ENCODE measurements at regions not wholly inside any gene's neighbourhood (a gene's known extent, or its start where the extent isn't known, plus 50 kb on each side); places are given as distances from the start of the nearest gene placed in this dataset.

DNA sequence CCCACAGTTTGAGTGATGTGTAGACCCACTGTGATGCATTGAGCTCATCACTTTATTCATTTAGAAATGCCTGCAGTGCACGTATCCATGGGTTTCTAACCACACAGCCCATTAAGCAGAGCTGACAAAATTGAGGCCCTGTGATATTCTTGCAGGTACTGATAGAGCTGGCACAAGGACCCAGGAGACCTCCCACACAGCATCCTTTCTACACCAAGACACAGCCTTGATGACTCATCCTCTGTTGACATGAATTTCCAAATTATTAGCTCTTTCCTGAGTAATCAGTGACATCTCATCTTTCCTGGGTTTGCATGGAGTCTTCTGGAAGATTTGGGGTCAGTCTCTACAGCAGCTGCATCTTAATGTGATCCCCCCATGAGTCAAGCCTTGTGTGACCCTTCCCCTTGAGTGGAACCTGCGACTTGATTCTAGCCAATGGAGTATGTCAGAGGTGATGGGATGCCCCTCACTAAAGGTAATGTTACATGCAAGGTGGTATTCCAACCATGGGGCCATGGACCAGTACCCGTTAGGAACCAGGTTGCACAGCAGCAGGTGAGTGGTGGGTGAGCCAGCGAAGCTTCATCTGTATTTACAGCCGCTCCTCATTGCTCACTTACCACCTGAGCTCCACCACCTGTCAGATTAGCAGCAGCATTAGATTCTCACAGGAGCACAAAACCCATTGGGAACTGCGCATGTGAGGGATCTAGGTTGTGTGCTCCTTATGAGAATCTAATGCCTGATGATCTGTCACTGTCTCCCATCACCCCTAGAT is 181.1 kb upstream of the ARL4C start:
- no peak for DNase-seq (ENCODE audit: low read depth, low spot score)

DNA sequence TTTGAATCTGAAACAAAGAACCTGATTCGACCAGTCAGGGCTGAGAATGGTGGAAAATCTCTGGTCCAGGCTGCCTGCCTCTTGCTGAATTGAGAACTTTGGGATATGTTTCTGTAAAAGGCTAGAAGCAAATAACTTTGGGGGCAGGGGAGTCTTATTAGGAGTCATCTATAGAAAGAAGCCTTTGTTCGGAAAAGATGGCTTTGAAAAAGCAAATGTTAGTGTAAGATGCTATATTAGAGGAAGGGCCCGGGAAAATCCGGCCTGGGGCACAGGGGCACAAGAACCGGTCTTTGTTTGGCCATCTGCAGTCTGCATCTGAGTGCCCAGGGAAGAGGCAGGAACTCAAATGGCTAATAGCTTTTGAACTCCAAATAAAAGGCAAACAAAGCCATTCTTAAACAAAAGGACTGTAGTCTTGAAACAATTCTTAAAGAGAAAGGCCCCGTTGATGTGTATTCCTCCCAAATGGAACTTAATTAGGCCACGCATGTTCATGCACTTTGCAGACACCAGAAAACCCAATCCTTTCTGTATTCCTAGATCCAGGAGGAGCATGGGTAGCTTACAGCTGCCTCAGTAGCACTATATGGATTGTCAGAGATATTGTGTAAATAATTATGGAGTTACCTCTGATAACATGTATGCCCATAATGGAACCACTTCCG is 180.0 kb upstream of the ARL4C start:
- DNase-seq (ENCODE audit: low read depth, low spot score): peak; percentile 17

DNA sequence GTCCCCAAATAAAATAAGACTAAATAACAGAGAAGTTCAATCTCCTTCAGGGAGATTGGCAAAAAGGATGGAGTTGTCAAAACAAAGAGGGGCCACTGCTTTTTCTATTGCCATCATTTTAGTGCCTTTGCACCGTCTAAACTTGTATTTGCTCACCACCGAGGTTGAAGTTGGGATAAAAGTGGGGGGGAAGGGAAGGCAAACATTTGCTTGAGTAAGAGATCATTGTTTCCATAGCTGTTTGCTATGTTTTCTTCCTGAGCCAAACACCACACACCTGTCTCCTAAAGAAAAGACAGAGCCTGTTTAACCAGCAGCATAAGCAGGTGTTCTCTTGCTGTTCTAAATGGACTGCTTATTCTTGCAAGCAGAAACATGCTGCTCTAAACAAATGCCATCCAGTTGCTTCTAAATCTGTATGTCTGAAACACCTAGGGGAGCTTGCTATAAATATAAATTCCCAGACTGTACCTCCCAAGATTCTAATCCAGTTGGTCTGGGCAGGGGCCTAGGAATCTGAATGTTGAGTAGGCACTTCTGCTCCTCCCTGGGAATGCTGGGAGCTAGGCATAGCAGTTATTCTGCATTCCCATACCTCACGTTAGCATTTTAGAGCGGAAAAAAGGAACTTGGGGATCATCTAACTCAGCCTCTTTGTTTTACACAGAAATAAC is 179.4 kb upstream of the ARL4C start:
- no peak for DNase-seq (ENCODE audit: low read depth, low spot score)

DNA sequence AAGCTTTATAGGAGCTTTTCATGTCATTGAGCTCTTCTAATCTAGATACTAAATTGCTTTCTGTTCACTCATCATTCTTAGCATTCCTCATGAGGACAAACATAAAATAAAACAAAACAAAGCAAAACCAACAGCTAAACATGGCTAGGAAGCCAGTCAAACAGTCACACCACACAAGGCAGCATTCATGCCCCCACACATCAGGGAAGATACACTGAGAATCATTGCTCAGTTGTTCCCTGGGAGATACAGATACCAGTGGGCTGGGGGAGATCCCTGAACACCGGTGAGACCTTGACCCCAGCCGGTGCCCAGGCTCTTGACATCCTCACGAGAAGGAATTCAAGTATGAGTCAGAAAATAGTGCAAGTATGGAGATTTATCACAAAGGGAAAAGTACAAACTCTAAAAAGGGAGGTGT is 177.9 kb upstream of the ARL4C start:
- DNase-seq (ENCODE audit: low read depth, low spot score): no peak

DNA sequence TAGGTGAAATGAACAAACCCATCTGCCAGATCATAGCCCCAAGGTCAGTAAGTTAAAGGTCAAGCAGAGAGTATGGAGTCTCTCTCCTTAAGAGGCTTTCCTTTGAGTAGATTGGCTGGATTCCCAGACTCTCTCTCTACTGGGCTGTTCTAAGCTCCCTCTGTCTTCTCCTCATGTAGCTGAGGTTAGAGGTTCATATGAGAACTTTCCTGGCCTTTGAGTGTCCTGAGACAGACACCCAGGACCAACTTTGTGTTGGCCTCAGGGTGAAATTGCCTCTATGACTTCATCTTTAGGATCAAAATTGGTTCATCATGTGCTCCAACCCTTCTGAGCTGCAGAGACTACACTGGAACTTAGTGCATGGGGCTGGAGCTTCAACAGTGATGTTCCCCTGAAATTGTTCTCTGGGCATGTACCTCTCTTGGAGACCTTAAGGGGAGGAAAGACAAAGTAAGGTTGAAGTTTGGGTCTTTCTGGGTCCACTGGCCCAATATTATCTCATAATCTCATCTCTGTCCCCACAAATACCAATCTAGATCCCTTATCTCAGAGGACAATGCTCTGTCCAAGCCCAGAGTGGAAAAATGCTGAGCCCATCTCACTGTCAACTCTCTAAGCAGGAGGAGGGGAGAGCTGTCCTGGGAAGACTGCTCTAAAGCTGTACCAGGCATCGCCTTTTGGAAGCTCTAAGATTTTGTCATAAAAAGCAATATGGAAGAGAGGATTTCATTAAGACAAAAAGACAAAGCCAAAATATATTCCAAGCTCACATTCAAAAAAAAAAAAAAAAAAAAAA is 177.3 kb upstream of the ARL4C start:
- DNase-seq (ENCODE audit: low read depth, low spot score): no peak

DNA sequence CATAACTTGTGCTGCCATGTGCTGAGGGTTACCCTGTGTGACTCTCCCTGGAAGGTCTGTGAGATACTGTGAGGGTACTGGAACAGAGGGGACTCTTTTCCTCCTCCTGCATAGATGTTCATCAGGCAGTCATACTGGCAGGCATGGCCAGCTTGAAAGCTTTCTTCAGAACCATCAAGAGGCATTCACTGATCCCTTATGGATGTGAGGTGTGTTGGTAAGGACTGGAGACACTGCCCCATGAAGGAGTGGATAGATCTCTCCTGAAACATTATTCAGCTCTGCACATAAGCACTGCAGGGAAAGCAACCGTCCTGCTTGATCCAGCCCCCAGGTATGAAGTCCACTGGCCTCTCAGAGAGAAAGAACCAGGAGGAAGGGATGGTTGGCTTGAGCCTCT is 176.6 kb upstream of the ARL4C start:
- DNase-seq (ENCODE audit: low read depth, low spot score): no peak

DNA sequence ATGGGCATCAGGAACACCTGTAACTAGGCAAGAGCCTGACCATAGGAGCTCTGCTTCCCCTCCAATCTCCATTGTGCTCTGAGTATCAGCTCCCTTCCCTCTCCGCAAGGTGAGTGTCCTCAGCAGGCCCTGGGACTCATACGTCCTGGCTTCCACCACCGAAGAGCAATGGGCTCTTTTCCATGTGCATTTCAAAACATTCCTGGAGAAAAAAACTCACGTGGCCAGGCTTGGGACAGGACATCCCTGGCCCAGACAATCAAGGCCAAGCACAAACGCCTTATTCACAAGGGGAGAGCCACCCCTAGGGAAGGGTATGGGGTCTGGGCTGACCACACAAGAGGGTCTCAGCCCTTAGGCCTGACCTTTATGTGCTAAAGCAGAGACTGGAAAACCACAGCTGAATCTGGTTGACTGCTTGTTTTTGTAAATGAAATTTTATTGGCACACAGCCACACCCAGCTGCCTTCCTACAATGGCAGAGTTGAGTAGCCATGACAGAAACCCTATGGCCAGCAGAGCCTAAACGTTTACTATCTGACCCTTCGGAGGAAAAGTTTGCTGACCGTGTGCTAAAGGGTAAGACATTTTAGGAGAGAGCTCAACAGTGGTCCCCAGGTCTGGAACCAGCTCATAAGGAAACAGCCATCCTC is 175.7 kb upstream of the ARL4C start:
- no peak for DNase-seq (ENCODE audit: low read depth, low spot score)

DNA sequence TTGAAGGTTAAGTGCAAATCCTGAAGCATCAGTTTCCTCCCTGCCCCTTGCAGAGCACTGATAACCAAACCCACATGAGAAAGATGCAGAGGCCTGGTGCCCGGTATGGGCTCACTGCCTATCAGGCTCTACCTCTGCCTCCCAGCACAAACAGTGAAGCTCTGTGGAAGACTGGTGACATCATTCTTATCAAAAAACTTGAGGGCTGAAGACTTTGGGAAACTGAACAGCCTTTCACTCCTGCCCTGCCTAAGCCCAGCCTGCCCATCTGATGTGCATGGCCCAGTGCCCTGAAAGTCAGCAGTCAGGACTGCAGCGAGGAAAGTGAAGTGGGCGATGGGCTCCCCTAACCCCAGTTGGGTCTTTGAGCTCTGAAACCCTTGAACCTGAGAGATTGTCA is 174.8 kb upstream of the ARL4C start:
- no peak for DNase-seq (ENCODE audit: low read depth, low spot score)

DNA sequence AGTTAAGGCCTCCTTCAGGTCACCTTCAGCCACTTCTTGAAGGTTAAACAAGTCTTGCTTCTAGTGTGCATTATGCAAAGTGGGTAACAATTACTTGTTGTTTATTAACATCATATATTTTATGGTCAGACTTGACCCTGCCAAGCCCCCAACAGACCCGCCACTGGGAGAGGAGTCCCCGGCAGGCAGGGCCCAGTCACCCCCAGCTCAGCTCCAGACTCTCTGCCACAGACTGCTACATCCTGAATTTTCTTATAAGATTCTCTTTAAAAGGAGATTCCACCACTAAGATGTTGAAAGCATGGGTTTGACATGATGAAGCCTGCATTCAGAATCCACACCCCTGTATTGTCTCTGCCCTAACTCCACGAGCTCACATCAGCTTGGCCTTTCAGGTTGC is 174.3 kb upstream of the ARL4C start:
- DNase-seq (ENCODE audit: low read depth, low spot score): no peak

DNA sequence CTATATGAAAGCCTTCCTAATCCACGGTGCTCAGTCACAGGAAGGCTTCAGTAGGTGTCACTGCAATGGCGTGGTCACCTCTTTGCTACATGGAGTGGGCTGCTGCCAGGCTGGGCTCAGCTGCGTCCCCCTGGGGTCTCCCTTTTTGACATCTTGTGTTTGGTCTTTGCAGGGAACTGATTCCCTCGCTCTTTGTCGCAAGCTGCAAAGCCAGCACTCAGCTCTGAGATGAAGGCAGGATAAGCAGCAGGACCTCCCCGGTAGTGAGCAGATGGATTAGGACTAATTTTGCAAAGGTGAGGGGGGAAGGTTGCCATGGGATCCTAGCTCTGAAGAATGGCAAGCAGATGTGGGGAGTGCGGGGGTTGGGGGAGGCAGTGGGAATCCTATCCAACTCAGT is 173.9 kb upstream of the ARL4C start:
- DNase-seq (ENCODE audit: low read depth, low spot score): no peak

DNA sequence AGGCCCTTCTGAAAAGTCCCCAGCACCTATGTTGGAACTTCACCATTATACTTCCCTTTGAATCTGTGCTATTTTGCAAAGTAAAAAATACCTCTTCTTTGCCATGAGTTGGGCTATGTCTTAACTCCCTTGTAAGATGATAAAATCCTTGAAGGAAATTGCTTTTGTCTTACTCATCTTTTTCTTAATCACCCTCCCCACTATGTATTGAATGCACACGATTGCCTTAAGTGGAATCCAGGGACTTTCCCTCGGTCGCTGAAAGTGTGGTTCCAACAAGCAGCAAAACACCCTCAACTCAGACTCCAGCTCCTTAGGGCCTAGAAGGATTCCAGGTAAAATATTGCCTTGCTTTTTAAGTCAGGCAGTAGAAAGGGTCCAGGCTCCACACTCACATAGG is 173.2 kb upstream of the ARL4C start:
- DNase-seq (ENCODE audit: low read depth, low spot score): no peak

DNA sequence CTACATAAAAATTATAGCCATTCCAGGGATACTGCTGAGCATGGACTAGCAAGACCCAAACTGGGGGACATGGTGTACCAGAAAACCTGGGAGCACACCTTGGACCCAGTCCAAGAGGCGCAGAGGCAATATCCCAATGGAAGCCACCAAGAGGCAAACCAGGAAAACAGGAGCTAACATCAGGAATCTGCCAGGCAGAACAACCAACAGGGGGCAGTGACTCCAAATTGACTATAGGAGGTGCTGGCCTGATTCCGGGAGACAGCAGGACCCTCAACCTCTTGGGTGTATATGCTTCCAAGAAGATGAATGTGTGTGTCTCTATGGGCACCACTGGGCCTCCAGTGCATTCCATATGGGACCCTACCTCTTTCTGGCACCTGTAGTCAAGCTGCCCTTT is 172.7 kb upstream of the ARL4C start:
- peak; percentile 36 for DNase-seq (ENCODE audit: low read depth, low spot score)

DNA sequence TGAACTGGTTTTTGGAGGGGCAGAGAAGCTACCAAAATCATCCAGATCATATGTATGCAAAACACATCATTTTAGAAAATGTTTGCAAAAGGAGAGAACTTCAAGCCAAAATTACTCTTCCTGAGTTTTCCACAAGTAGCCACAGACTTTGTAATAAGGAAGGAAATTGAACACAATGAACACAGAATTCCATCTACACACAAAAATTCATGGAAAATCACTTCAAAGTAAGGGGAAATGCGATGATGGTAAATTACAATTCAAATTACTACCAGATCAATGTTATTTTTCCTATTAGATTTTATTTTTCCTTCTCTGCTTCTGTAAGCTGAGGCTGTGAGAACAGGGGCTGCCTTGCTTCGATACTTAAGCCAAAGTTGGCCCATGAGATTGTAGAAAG is 172.1 kb upstream of the ARL4C start:
- no peak for DNase-seq (ENCODE audit: low read depth, low spot score)

DNA sequence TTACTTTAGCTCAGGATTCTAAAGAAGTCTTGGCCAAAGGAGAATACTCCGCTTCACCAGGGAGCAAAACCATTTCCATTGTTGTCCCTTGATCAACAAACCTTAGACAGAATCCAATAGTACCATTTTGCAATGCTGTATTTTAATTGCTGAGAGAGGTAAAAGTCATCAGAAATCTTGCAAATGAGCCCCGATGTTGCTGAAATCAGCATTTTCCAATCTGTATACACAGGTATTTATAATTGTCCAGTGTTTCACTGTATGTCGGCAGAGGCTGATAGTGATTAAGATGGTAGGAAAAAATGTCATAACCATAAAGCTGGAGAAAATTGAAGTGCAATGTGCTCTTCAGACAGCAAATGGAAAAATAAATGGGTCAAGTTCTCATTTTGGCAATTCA is 170.0 kb upstream of the ARL4C start:
- DNase-seq (ENCODE audit: low read depth, low spot score): no peak

DNA sequence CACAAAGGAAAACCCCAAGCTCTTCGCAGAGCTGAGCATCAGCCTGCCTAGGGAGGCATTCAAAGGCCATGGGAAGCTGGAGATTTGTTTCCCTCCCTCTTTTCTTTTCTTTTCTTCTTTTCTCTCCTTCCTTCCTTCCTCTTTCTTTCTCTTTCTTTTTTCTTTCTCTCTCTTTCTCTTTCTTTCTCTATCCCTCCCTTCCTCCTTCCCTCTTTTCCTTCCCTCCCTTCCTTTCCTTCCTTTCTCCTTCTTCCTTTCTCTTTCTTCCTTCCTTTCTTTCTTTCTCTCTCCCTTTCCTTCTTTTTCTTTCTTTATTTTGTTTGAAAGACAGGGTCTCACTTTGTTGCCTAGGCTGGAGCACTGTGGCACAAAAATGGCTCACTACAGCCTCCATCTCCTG is 168.4 kb upstream of the ARL4C start:
- no peak for DNase-seq (ENCODE audit: low read depth, low spot score)

DNA sequence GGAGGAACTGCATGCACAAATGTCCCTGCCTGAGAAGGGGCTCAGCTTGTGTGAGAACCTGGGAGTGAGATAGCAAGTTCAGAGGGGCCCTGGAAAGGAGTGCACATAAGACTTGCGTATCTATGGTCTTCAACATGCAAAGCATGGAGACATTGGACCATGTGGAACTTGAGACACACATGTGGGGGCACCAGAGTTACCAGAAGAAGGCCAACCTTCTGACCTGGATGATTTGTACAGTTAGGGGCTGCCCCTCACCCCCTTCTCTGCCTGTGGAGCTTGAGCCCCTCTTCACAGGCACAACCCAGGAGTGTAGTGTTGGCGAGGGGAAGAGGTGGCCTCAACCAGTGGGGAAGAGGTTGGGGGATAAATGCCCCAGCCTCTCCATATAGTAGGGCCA is 165.0 kb upstream of the ARL4C start:
- no peak for DNase-seq (ENCODE audit: low read depth, low spot score)

DNA sequence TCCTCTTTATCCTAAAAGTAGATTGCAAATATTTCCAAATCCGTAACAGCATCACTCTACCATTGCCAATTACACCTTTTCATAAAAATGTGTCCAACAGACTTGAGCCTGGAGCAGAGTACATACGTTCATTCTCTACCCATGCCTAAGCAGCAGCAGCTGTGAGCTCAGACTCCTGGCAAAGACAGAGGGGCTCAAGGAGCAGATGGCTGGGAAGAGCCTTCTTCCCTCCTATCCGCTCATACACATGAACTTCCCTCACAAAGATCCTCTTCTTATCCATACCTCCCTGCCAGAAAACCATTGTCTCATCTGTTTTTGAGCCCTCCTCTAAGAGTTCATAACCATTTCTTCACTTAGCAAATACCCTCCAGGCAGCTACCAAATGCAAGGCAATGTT is 164.3 kb upstream of the ARL4C start:
- no peak for DNase-seq (ENCODE audit: low read depth, low spot score)

DNA sequence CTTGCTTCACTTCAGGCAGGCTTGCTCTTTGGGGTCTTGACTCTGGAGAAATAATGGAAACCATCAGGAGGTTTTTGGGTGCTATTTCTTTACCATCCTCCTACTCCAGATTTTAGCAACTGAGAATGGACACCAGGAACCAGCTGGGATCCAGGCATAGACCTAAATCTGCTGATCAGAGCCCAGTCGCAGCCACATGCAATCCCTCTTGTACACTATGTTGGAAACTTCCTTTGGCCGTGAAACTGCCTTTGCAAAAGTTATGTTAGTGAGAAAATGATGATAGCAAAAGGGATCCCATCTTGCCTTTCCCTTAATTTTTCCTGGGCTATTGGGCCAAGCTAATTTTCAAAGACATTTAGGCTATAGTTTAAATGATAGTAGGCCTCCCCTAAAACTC is 158.8 kb upstream of the ARL4C start:
- DNase-seq (ENCODE audit: low read depth, low spot score): no peak

DNA sequence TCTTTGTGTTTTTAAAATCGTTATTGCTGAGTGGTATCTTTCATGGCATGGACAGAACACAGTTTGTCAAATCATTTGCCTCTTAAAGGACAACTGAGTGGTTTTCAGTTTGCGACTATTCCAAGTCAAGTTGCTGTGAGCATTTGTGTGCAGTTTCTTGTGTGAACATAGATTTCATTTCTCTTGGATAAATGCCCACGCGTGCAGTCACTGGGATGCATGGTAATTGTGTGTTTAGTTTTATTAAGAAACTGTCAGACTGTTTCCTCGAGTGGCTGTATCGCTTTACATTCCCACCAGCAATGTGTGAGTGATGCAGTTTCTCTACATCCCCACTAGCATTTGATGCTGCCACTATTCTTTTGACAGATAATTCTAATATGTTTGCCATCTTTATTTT is 154.0 kb upstream of the ARL4C start:
- no peak for DNase-seq (ENCODE audit: low read depth, low spot score)

DNA sequence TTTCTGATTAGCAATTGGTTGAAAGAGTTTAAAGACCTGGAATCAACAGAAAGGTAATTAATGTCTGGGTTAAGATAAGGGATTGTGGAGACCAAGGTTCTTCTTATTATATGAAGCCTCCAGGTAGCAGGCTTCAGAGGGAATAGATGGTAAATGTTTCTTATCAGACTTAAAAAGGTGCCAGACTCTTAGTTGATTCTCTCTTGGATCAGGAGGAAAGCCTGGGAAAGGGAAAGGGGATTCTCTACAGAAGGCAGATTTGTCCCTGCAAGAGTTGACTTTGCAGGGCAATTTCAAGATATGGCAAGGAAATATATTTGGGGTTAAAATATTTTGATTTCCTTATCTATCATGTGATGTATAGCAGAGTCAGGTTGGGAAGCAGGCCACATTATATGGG is 153.1 kb upstream of the ARL4C start:
- no peak for DNase-seq (ENCODE audit: low read depth, low spot score)

DNA sequence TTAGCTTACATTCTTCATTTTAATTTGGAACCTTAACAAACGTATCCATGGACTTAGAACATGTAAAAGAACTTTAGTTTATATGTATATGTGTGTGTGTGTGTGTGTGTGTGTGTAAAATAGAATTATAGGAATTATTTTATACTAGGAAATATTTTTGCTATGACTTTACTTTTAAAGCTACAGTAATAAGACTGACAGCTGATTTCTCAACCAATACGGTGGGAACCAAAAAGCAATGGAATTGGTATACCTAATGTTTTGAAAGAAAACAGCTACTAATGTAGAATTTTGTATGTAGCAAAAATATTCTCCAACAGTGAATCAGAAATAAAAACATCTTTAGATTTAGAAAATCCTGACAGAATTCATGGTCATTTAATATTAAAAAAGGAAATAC is 146.5 kb upstream of the ARL4C start:
- no peak for DNase-seq (ENCODE audit: low read depth, low spot score)

DNA sequence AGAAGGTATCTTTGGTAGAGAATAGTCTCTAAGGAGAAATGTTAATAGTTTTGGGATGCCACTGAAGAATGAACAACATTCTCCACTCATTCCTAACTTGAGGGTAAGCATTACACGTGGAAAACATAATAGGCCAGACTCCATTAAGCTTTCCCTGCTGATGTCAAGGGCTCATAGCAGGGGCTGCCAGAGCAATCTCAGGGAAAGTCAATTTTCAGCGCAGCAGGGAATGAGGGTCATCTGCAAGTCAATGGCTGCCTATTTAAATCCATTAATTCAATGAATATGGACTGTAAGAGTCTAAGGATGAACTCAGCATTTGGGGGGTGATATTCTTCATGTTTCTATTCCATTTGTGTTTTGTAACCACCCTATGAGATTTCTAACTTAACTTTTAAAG is 144.2 kb upstream of the ARL4C start:
- no peak for DNase-seq (ENCODE audit: low read depth, low spot score)
